ENCODE measurements at regions not wholly inside any gene's neighbourhood (a gene's known extent, or its start where the extent isn't known, plus 50 kb on each side); places are given as distances from the start of the nearest gene placed in this dataset.

GRCh38 chr14:61638595-61639387 lies 56.5 kb upstream of the HIF1A start:
- peak; percentile 60 for DNase-seq (ENCODE audit: unreplicated experiment)
- H3K9me3 Mint-ChIP-seq (ENCODE audit: unreplicated experiment), result peaks cover 8% of the 10 kb centered on the region
- BruUV-seq (replicated peaks), result no TSS peak
- no peak overlapping the region for H3K4me3 Mint-ChIP-seq (ENCODE audit: unreplicated experiment)
- intact Hi-C loops (cut with micrococcal nuclease), result no loop called here
- ChIA-PET CTCF (no interaction called here), POLR2A (interaction anchor here (1.0 kb wide), 1 partner anchor 9 kb away, joined by 4 read pairs; no protein-coding TSS in a partner anchor)
- no peak for TF ChIP-seq CTCF (IDR thresholded peaks at IDR 0.05; ENCODE audit: unreplicated experiment)
- H3K4me1 Mint-ChIP-seq (ENCODE audit: insufficient read depth, unreplicated experiment), result peaks cover 21% of the 10 kb centered on the region
- no peak overlapping the region for H3K27ac Mint-ChIP-seq (ENCODE audit: low read depth, unreplicated experiment)
- H3K36me3 Mint-ChIP-seq (ENCODE audit: insufficient read depth, unreplicated experiment), result peaks cover 7% of the 10 kb centered on the region
- H3K27me3 Mint-ChIP-seq (ENCODE audit: insufficient read depth, unreplicated experiment), result no peaks in the 10 kb centered on the region

- BruUV-seq (replicated peaks), result no TSS peak
- intact Hi-C loops (cut with micrococcal nuclease), result loop anchor here (5.0 kb wide), 1 partner anchor 57 kb away; the partner anchor contains the start of gene HIF1A
- ChIA-PET POLR2A (interaction anchor here (0.8 to 1.3 kb wide), 3 partner anchors 55 to 115 kb away, joined by 3 to 4 read pairs (median 3); partner anchors contain the start of gene HIF1A), CTCF (interaction anchor here (0.6 to 1.4 kb wide), 3 partner anchors 36 to 179 kb away, joined by 3 read pairs; no protein-coding TSS in a partner anchor)
- Mint-ChIP-seq H3K9me3 (ENCODE audit: unreplicated experiment) (peaks cover 8% of the 10 kb centered on the region), H3K27me3 (ENCODE audit: insufficient read depth, unreplicated experiment) (no peaks in the 10 kb centered on the region), H3K36me3 (ENCODE audit: insufficient read depth, unreplicated experiment) (peaks cover 7% of the 10 kb centered on the region), H3K4me3 (ENCODE audit: unreplicated experiment) (no peak overlapping the region), H3K27ac (ENCODE audit: low read depth, unreplicated experiment) (no peak overlapping the region), H3K4me1 (ENCODE audit: insufficient read depth, unreplicated experiment) (peaks cover 28% of the 10 kb centered on the region)
- no peak for DNase-seq (ENCODE audit: unreplicated experiment)
- TF ChIP-seq CTCF (IDR thresholded peaks at IDR 0.05; ENCODE audit: unreplicated experiment), result no peak
These were observed 54.9 kb upstream of the HIF1A start for GRCh38 chr14:61640158-61641136.

- BruUV-seq (replicated peaks), result no TSS peak
- Mint-ChIP-seq H3K27me3 (ENCODE audit: insufficient read depth, unreplicated experiment) (no peaks in the 10 kb centered on the region), H3K4me1 (ENCODE audit: insufficient read depth, unreplicated experiment) (peaks cover 38% of the 10 kb centered on the region), H3K36me3 (ENCODE audit: insufficient read depth, unreplicated experiment) (no peaks in the 10 kb centered on the region), H3K9me3 (ENCODE audit: unreplicated experiment) (no peaks in the 10 kb centered on the region), H3K27ac (ENCODE audit: low read depth, unreplicated experiment) (peak overlapping the region; percentile 7), H3K4me3 (ENCODE audit: unreplicated experiment) (no peak overlapping the region)
- ChIA-PET CTCF (no interaction called here), POLR2A (interaction anchor here (0.7 to 1.0 kb wide), 2 partner anchors 13 to 54 kb away, joined by 3 read pairs; no protein-coding TSS in a partner anchor)
- intact Hi-C loops (cut with micrococcal nuclease), result loop anchor here (5.0 kb wide), 1 partner anchor 55 kb away; the partner anchor contains the start of gene HIF1A
- no peak for TF ChIP-seq CTCF (IDR thresholded peaks at IDR 0.05; ENCODE audit: unreplicated experiment)
- DNase-seq (ENCODE audit: unreplicated experiment), result peak; percentile 77
These were observed 53.2 kb upstream of the HIF1A start for GRCh38 chr14:61641914-61642613.

Data from MCF 10A (cell line).